MCF 10A (cell line): ENCODE measurements at regions not wholly inside any gene's neighbourhood (a gene's known extent, or its start where the extent isn't known, plus 50 kb on each side); places are given as distances from the start of the nearest gene placed in this dataset.
"Not testable (repeated sequence)": the region's sequence is repeated elsewhere in the genome, so short reads cannot be mapped to it uniquely, and the experiment has no call there.

ENCODE experiments used
- BruUV-seq: library from RNA; stranded (reverse); fragments of 400-500 nt; replicated peaks from 2 replicates; lab custom pipeline; 2021; lab: Mats Ljungman, UMichigan
- CTCF ChIA-PET: fragments of 300-600 bp; sonication (Branson Sonifier 250); formaldehyde crosslinking; extraction: SDS; loops from one replicate; lab custom pipeline; 2021; ENCODE audit warnings: antibody characterized with exemption, inconsistent platforms; lab: Yijun Ruan, JAX
- POLR2A ChIA-PET: fragments of 300-600, 350-650 bp; sonication (Branson Sonifier 250); formaldehyde crosslinking; extraction: SDS; loops from one replicate; lab custom pipeline; 2020; ENCODE audit warnings: antibody characterized with exemption, inconsistent platforms; lab: Yijun Ruan, JAX
- DNase-seq: peaks from one replicate; pipeline ENCODE4 v3.0.0-alpha.2; 2018; ENCODE audit not compliant: unreplicated experiment
- H3K27ac Mint-ChIP-seq: one replicate; pipeline ENCODE4 v1.8.0; 2022; ENCODE audit warnings: mild to moderate bottlenecking, low read depth, mixed read lengths; ENCODE audit not compliant: unreplicated experiment
- H3K27me3 Mint-ChIP-seq: one replicate; pipeline ENCODE4 v1.8.0; 2022; ENCODE audit warnings: mixed read lengths; ENCODE audit not compliant: insufficient read depth, unreplicated experiment
- H3K36me3 Mint-ChIP-seq: one replicate; pipeline ENCODE4 v1.8.0; 2022; ENCODE audit warnings: mild to moderate bottlenecking, moderate library complexity, mixed read lengths; ENCODE audit not compliant: insufficient read depth, unreplicated experiment
- H3K4me1 Mint-ChIP-seq: one replicate; pipeline ENCODE4 v1.8.0; 2022; ENCODE audit warnings: mixed read lengths; ENCODE audit not compliant: insufficient read depth, unreplicated experiment
- H3K4me3 Mint-ChIP-seq: one replicate; pipeline ENCODE4 v1.8.0; 2022; ENCODE audit warnings: mild to moderate bottlenecking, moderate library complexity, mixed read lengths; ENCODE audit not compliant: unreplicated experiment
- H3K9me3 Mint-ChIP-seq: one replicate; pipeline ENCODE4 v1.8.0; 2022; ENCODE audit warnings: mixed read lengths; ENCODE audit not compliant: unreplicated experiment
- intact Hi-C: fragments of 100-400 bp; cut with micrococcal nuclease; formaldehyde crosslinking; loops from 2 replicates; pipeline ENCODE4 v1.14.1; 2022
- TF ChIP-seq, protein P1 (sequence below): fragments of 200-600 bp; IDR thresholded peaks from one replicate; pipeline ENCODE4 v1.8.0; 2022; ENCODE audit warnings: antibody characterized with exemption, mild to moderate bottlenecking; ENCODE audit not compliant: unreplicated experiment

DNA sequence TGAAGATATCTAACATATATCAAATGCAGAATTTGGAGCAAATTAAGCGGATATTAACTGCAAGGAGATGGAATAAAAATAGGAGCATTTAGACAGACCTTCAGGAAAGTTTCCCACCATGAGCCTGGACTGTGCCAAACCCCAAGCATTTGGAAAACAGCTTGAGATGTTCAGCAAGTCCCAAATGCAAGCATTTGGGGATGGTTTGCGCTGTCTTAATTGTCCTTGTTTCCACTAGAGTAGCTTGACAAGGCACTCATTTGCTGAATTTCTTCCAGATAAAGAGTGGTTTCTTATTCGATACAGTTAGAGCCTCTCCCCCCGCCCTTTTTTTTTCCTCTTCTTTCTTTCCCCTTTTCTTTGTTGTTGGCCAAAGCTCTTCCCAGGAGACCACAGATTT is 77.1 kb upstream of the CDC42EP3 start:
- Mint-ChIP-seq H3K36me3 (no peaks in the 10 kb centered on the region), H3K4me1 (peaks cover 6% of the 10 kb centered on the region), H3K27me3 (no peaks in the 10 kb centered on the region), H3K9me3 (no peaks in the 10 kb centered on the region), H3K4me3 (no peak overlapping the region), H3K27ac (no peak overlapping the region)
- CTCF ChIA-PET, result no interaction called here
- TF ChIP-seq, protein P1, sequence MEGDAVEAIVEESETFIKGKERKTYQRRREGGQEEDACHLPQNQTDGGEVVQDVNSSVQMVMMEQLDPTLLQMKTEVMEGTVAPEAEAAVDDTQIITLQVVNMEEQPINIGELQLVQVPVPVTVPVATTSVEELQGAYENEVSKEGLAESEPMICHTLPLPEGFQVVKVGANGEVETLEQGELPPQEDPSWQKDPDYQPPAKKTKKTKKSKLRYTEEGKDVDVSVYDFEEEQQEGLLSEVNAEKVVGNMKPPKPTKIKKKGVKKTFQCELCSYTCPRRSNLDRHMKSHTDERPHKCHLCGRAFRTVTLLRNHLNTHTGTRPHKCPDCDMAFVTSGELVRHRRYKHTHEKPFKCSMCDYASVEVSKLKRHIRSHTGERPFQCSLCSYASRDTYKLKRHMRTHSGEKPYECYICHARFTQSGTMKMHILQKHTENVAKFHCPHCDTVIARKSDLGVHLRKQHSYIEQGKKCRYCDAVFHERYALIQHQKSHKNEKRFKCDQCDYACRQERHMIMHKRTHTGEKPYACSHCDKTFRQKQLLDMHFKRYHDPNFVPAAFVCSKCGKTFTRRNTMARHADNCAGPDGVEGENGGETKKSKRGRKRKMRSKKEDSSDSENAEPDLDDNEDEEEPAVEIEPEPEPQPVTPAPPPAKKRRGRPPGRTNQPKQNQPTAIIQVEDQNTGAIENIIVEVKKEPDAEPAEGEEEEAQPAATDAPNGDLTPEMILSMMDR, result no peak
- intact Hi-C loops, result no loop called here
- no peak for DNase-seq
- no TSS peak for BruUV-seq
- POLR2A ChIA-PET, result no interaction called here

DNA sequence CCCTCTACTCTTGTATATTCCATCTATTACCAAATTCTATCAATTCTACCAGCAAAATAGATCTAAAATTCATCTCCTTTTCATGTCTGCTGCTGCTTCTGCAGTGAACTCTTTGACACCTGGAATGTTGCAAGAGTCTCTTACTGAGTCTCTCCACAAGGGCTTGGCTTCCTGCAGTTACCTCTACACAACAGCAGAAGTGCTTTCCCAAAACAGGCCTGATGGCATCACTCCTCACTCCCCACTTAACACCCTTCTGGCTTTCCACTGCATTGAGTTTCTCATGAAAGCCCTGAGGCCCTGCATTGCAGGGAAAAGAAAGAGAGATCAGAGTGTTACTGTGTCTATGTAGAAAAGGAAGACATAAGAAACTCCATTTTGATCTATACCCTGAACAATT is 78.8 kb upstream of the CDC42EP3 start:
- H3K4me3 Mint-ChIP-seq, BruUV-seq, H3K9me3 Mint-ChIP-seq, H3K4me1 Mint-ChIP-seq, POLR2A ChIA-PET, H3K36me3 Mint-ChIP-seq, H3K27ac Mint-ChIP-seq, H3K27me3 Mint-ChIP-seq, DNase-seq, intact Hi-C loops: not testable (repeated sequence)
- CTCF ChIA-PET, result interaction anchor here (0.6 kb wide), 1 partner anchor 365 kb away, joined by 3 read pairs; no protein-coding TSS in a partner anchor

DNA sequence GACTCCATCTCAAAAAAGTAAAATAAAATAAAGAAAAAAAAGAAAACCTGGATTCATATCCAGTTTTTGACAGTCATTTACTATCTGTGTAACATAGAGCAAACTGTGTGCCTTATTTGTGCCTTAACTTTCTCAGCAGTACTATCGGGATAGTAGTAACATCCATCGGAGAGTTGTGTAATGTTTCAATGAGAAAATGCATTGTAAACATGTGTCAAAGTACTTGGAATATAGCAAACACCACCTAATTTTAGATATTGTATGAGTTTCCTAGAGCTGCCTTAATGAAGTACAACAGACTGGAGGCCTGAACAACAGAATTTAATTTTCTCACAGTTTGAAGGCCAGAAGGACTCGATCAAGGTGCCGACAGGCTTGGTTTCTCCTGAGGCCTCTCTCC is 81.3 kb upstream of the CDC42EP3 start:
- H3K27ac Mint-ChIP-seq, result no peak overlapping the region
- no peaks in the 10 kb centered on the region for H3K27me3 Mint-ChIP-seq
- TF ChIP-seq, protein P1, result no peak
- H3K9me3 Mint-ChIP-seq, result no peaks in the 10 kb centered on the region
- BruUV-seq, result no TSS peak
- peaks cover 11% of the 10 kb centered on the region for H3K4me1 Mint-ChIP-seq
- no peak for DNase-seq
- ChIA-PET CTCF (interaction anchor here (0.5 kb wide), 1 partner anchor 1058 kb away, joined by 3 read pairs; no protein-coding TSS in a partner anchor), POLR2A (no interaction called here)
- intact Hi-C loops, result no loop called here
- H3K4me3 Mint-ChIP-seq, result no peak overlapping the region
- no peaks in the 10 kb centered on the region for H3K36me3 Mint-ChIP-seq

DNA sequence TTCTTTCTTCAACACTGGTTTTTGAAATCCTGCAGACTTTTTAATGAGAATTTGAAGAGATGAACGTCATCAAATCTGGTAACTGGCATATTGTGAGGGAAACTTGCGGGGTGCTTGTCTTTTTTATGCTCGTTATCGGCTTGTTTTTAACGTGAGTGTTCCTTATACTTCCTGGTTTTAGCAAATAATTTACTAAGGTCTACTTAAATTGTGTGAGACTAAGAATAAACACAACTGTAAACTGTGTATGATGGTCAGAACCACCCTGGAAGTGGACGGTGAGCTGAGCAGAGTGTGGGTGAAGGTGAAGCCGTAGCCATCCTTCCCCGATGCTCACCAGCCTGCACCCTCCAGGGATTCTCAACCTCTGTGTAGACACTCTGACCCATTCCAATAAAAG is 82.3 kb upstream of the CDC42EP3 start:
- no peaks in the 10 kb centered on the region for H3K36me3 Mint-ChIP-seq
- BruUV-seq, result no TSS peak
- POLR2A ChIA-PET, result no interaction called here
- TF ChIP-seq, protein P1, result no peak
- no peaks in the 10 kb centered on the region for H3K9me3 Mint-ChIP-seq
- CTCF ChIA-PET, result interaction anchor here (0.6 kb wide), 1 partner anchor 17 kb away, joined by 3 read pairs; no protein-coding TSS in a partner anchor
- no peak overlapping the region for H3K27ac Mint-ChIP-seq
- intact Hi-C loops, result no loop called here
- H3K27me3 Mint-ChIP-seq, result no peaks in the 10 kb centered on the region
- peaks cover 11% of the 10 kb centered on the region for H3K4me1 Mint-ChIP-seq
- H3K4me3 Mint-ChIP-seq, result no peak overlapping the region
- no peak for DNase-seq

DNA sequence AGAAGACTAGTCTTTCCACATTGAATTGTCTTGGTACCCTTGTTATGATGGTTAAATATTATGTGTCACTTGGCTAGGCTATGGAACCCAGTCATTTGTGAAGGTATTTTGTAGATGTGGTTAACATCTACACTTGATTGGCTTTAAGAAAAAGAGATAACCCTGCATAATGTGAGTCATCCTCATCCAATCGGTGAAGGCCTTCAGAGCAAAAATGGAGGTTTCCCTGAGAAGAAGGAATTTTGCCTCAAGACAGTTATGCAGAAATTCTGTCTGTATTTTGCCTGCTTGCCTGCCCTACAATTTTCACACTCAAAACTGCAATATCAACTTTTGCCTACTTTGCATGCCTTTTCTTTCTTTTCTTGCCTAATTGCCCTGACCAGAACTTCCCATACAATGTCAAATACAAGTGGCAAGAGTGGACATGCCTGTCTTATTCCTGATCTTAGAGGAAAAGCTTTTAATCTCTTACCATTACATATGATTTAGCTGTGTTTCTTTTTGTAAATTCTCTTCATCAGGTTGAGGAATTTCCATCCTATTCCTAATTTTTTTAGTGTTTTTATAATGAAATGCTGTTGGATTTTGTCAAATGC is 84.6 kb upstream of the CDC42EP3 start:
- H3K36me3 Mint-ChIP-seq, H3K27me3 Mint-ChIP-seq, intact Hi-C loops, H3K4me1 Mint-ChIP-seq, CTCF ChIA-PET, H3K9me3 Mint-ChIP-seq, H3K4me3 Mint-ChIP-seq, DNase-seq, BruUV-seq: not testable (repeated sequence)
- peak overlapping the region; percentile 29 for H3K27ac Mint-ChIP-seq
- POLR2A ChIA-PET, result interaction anchor here (0.7 kb wide), 1 partner anchor 61 kb away, joined by 4 read pairs; no protein-coding TSS in a partner anchor

DNA sequence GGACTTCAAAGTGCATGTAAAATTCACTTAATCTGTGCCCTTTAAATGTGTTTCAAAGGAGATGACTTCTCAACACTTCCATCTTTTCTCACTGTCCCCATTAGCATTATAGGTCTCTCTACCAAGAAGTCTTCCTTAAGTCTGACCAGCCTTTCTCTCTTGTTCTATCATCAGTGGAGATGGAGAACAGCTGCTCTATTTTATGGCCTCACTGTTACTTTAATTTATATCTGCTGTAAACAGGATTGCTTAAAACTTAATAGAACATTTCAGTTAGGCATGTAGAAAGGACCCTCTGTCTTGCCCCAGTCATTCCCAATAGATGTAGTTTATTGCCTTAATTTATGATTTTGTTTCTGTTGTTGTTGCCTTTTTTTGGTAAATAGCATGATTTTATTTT is 86.0 kb upstream of the CDC42EP3 start:
- H3K36me3 Mint-ChIP-seq, H3K9me3 Mint-ChIP-seq, H3K4me3 Mint-ChIP-seq, DNase-seq, H3K27me3 Mint-ChIP-seq, H3K27ac Mint-ChIP-seq, BruUV-seq, intact Hi-C loops: not testable (repeated sequence)
- H3K4me1 Mint-ChIP-seq, result peaks cover 10% of the 10 kb centered on the region
- ChIA-PET CTCF (interaction anchor here (1.0 kb wide), 1 partner anchor 14 kb away, joined by 3 read pairs; no protein-coding TSS in a partner anchor), POLR2A (interaction anchor here (0.6 to 1.2 kb wide), 2 partner anchors 81 to 1857 kb away, joined by 3 read pairs; no protein-coding TSS in a partner anchor)

DNA sequence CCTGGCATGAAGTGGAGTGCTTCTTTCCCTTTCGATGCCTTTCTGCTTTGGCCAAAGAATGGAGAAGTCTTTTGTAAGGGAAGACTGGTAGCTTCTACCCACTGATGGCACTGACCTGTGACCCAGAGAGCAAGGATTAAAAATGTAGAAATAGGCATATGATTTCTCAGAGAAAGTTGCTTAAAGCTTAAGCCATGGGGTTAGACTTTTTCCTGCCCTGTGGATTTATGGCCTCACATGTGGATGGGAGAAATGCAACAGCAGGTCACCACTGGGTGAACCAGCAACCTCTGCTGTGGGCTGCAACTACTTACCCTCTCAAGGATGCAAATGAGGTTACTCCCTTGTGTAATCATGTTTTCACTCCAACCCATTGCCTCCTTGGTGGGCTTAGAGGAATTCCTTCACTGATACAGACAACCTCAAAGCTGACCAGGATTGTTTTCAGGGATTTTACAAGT is 86.7 kb upstream of the CDC42EP3 start:
- BruUV-seq, H3K4me3 Mint-ChIP-seq: not testable (repeated sequence)
- POLR2A ChIA-PET, result interaction anchor here (0.6 to 1.2 kb wide), 2 partner anchors 82 to 1856 kb away, joined by 3 read pairs; no protein-coding TSS in a partner anchor

More for the DNA sequence above, 86.7 kb upstream of the CDC42EP3 start:
- H3K27ac Mint-ChIP-seq, H3K9me3 Mint-ChIP-seq, H3K36me3 Mint-ChIP-seq, H3K27me3 Mint-ChIP-seq, intact Hi-C loops, DNase-seq: not testable (repeated sequence)
- H3K4me1 Mint-ChIP-seq, result peaks cover 10% of the 10 kb centered on the region
- CTCF ChIA-PET, result interaction anchor here (0.6 kb wide), 1 partner anchor 325 kb away, joined by 3 read pairs; no protein-coding TSS in a partner anchor
